ENCODE measurements at regions not wholly inside any gene's neighbourhood (a gene's known extent, or its start where the extent isn't known, plus 50 kb on each side); places are given as distances from the start of the nearest gene placed in this dataset.

DNA sequence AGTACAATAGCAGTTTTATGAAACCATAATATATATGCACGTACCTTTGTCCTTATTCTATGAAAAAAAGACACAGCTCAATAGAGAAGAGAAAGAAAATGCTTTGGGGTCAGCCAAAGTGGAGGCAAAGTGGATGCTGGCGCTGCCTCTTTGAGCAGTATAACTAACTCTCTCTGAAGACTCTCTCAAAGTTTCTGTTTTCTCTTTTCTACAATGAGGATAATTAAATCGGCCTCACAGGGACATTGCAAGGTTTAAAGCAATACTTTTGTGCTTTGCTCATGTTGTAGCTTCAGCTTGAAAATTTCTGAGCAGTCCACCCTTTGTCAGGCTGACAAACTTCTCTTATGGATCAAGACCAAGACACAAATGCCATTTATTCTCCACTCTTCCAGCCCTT, 455.1 kb upstream of the MPDZ start:
- intact Hi-C loops (cut with DNase I): no loop called here
- no peaks in the 10 kb centered on the region for H3K36me3 ChIP-seq
- H3K9me3 ChIP-seq: no peaks in the 10 kb centered on the region
- TF ChIP-seq POLR2A (IDR thresholded peaks at IDR 0.05): no peak
- TF ChIP-seq, protein P1, sequence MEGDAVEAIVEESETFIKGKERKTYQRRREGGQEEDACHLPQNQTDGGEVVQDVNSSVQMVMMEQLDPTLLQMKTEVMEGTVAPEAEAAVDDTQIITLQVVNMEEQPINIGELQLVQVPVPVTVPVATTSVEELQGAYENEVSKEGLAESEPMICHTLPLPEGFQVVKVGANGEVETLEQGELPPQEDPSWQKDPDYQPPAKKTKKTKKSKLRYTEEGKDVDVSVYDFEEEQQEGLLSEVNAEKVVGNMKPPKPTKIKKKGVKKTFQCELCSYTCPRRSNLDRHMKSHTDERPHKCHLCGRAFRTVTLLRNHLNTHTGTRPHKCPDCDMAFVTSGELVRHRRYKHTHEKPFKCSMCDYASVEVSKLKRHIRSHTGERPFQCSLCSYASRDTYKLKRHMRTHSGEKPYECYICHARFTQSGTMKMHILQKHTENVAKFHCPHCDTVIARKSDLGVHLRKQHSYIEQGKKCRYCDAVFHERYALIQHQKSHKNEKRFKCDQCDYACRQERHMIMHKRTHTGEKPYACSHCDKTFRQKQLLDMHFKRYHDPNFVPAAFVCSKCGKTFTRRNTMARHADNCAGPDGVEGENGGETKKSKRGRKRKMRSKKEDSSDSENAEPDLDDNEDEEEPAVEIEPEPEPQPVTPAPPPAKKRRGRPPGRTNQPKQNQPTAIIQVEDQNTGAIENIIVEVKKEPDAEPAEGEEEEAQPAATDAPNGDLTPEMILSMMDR (IDR thresholded peaks at IDR 0.05): no peak
- no peak for TF ChIP-seq POLR2AphosphoS5 (IDR thresholded peaks at IDR 0.05; ENCODE audit: insufficient read depth in 1 of 2, low read depth in 1 of 2)
- DNase-seq (ENCODE audit: extremely low spot score in 2 of 2): no peak
- H3K4me1 ChIP-seq: no peaks in the 10 kb centered on the region
- no peak overlapping the region for H3K27ac ChIP-seq
- no peaks in the 10 kb centered on the region for H3K27me3 ChIP-seq
- H3K4me3 ChIP-seq: no peak overlapping the region

DNA sequence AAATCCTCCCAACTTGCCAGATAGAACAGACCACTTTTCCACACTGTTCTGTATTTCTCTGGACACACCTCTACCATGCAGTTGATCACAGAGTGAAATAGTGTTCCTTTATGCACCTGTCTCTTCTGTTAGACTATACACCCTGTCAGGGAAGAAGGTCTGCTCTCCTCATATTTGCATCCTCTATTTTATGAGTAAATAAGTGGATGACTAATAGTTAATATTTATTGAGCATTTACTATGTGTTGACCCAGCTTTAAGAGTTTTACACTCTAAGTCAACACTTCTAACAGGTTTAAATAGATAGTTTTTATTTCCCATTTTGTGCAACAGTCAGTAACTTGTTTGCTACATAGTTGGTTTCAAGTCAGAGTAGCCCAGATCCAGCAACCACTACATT, 452.8 kb upstream of the MPDZ start:
- intact Hi-C loops (cut with DNase I): no loop called here
- Histone ChIP-seq H3K4me3 (no peak overlapping the region), H3K9me3 (no peaks in the 10 kb centered on the region), H3K27ac (no peak overlapping the region), H3K27me3 (no peaks in the 10 kb centered on the region), H3K4me1 (no peaks in the 10 kb centered on the region), H3K36me3 (no peaks in the 10 kb centered on the region)
- TF ChIP-seq POLR2A (IDR thresholded peaks at IDR 0.05): no peak
- TF ChIP-seq POLR2AphosphoS5 (IDR thresholded peaks at IDR 0.05; ENCODE audit: insufficient read depth in 1 of 2, low read depth in 1 of 2): no peak
- TF ChIP-seq, protein P1 (IDR thresholded peaks at IDR 0.05): no peak
- no peak for DNase-seq (ENCODE audit: extremely low spot score in 2 of 2)

DNA sequence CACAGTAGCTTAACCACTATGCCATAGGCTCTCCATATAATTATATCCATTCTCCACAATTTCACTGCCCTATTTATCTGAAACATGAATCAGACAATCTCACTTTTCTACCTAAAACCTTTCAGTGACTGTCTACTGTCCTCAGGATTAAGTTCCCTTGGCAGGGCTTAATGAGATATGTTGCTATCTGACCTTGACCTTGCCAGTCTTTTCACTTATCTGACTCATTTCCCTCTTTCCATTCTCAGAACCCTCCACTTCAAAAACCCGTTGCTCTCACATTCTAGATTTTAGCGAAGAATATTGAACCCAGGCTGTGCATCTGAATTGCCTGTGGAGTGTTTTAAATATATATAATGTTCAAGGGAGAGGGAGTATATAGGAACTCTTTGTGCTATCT, 452.1 kb upstream of the MPDZ start:
- DNase-seq (ENCODE audit: extremely low spot score in 2 of 2): no peak
- no peak overlapping the region for H3K4me3 ChIP-seq
- no peaks in the 10 kb centered on the region for H3K4me1 ChIP-seq
- TF ChIP-seq POLR2A (IDR thresholded peaks at IDR 0.05): no peak
- TF ChIP-seq POLR2AphosphoS5 (IDR thresholded peaks at IDR 0.05; ENCODE audit: insufficient read depth in 1 of 2, low read depth in 1 of 2): no peak
- TF ChIP-seq, protein P1 (IDR thresholded peaks at IDR 0.05): no peak
- no peak overlapping the region for H3K27ac ChIP-seq
- no peaks in the 10 kb centered on the region for H3K36me3 ChIP-seq
- intact Hi-C loops (cut with DNase I): no loop called here
- H3K9me3 ChIP-seq: no peaks in the 10 kb centered on the region
- no peaks in the 10 kb centered on the region for H3K27me3 ChIP-seq

GRCh38 chr9:13729955-13730354, 450.5 kb upstream of the MPDZ start:
- no peaks in the 10 kb centered on the region for H3K4me1 ChIP-seq
- no peaks in the 10 kb centered on the region for H3K27me3 ChIP-seq
- no peak overlapping the region for H3K4me3 ChIP-seq
- intact Hi-C loops (cut with DNase I): no loop called here
- no peak overlapping the region for H3K27ac ChIP-seq
- H3K9me3 ChIP-seq: no peaks in the 10 kb centered on the region
- DNase-seq (ENCODE audit: extremely low spot score in 2 of 2): no peak
- H3K36me3 ChIP-seq: no peaks in the 10 kb centered on the region
- no peak for TF ChIP-seq POLR2A (IDR thresholded peaks at IDR 0.05)
- TF ChIP-seq, protein P1 (IDR thresholded peaks at IDR 0.05): no peak
- TF ChIP-seq POLR2AphosphoS5 (IDR thresholded peaks at IDR 0.05; ENCODE audit: insufficient read depth in 1 of 2, low read depth in 1 of 2): no peak

DNA sequence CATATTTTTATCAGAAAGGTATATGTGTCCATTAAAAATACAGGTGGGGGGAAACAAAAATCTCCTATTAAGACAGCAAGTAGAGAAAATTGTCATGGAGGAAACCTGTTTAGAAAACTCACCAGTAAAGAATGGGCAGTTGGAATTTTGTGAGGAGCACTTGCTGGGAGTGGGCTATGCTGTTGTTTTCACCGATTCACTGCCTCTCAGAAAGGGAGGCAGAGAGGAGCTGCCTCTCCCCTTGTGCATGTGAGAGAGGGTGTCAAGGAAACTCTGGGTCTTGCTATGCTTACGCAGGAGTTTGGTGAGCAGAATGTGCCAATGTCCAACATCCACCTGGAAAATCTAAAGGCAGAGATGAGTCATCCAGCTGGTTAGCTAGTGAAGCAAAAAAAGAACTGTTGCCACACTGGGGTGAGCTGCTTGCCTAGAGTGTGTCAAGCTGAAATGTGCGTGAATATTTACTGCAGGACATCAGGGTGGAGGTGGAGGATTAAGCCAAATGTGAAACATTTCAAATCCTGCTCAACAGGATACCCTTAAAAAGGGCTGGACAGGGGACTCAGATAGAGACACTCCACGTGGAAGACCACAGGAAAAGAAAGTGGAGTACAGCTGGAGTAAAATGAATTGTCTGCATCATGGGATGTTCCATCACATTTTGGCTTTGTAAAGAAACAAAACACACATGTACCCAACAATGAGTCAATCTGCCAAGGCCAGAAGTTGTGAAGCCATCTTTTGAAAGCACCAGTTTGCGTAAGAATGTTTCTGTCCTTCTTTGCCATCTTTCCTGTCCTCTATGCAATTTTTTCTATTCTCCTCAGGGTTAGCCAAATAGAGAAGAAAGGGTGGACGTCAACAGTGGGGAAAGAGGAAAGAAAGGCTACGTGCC, 449.7 kb upstream of the MPDZ start:
- H3K36me3 ChIP-seq: no peaks in the 10 kb centered on the region
- no peaks in the 10 kb centered on the region for H3K27me3 ChIP-seq
- H3K4me1 ChIP-seq: no peaks in the 10 kb centered on the region
- H3K9me3 ChIP-seq: no peaks in the 10 kb centered on the region
- TF ChIP-seq POLR2A (IDR thresholded peaks at IDR 0.05) (no peak), POLR2AphosphoS5 (IDR thresholded peaks at IDR 0.05; ENCODE audit: insufficient read depth in 1 of 2, low read depth in 1 of 2) (no peak)
- TF ChIP-seq, protein P1 (IDR thresholded peaks at IDR 0.05): no peak
- intact Hi-C loops (cut with DNase I): no loop called here
- no peak overlapping the region for H3K4me3 ChIP-seq
- no peak overlapping the region for H3K27ac ChIP-seq
- DNase-seq (ENCODE audit: extremely low spot score in 2 of 2): no peak

All from vagina (tissue), 2 donors.